ENCODE measurements at regions not wholly inside any gene's neighbourhood (a gene's known extent, or its start where the extent isn't known, plus 50 kb on each side); places are given as distances from the start of the nearest gene placed in this dataset.

DNA sequence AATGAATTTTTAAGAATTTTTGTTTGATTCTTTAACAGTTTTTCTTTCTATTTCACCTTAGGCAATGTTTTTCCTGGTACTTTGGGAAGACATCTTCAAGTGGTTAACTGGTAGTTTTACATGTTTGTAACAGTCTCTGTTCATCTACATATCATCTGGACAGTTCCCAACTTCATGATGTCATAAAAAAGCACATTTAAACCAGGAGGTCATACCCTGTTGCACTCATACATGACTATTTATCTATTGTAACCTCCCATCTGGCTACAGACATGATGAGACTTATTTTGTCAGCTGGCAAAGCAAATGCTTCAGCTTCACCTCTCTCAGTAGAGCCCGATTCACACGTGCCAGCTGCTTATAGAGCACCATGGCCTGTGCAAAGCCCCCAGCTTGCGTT, 99.8 kb upstream of the YPEL5 start:
- H3K27ac ChIP-seq = no peak overlapping the region
- no peak for TF ChIP-seq ZFX (IDR thresholded peaks at IDR 0.05)
- TF ChIP-seq, protein P1, sequence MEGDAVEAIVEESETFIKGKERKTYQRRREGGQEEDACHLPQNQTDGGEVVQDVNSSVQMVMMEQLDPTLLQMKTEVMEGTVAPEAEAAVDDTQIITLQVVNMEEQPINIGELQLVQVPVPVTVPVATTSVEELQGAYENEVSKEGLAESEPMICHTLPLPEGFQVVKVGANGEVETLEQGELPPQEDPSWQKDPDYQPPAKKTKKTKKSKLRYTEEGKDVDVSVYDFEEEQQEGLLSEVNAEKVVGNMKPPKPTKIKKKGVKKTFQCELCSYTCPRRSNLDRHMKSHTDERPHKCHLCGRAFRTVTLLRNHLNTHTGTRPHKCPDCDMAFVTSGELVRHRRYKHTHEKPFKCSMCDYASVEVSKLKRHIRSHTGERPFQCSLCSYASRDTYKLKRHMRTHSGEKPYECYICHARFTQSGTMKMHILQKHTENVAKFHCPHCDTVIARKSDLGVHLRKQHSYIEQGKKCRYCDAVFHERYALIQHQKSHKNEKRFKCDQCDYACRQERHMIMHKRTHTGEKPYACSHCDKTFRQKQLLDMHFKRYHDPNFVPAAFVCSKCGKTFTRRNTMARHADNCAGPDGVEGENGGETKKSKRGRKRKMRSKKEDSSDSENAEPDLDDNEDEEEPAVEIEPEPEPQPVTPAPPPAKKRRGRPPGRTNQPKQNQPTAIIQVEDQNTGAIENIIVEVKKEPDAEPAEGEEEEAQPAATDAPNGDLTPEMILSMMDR (conservative IDR thresholded peaks at IDR 0.05) = no peak

DNA sequence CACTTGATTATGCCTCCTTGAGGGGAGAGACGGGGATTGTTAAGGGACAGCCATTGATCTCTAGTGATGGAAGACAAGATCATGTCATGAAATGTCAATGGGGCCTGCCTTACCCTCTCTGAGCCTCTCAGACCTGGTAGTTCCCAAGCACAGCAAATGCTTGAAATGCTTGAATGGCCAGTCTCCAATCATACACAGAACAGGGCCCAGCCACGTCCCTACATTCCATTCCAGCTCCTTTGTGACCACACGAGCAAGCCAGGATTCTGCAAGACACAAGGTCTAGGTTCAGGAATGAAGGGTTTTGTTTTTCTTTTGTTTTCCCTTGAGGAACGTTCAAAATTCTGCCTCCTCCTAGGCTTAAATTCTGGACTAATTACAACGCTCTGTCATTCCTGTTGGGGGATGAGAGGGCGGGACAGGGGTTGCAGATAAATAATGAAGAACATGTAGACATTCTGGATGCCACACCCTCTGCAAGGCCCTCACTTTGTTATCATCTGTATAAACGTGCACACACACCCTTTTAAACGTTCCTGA, 98.1 kb upstream of the YPEL5 start:
- TF ChIP-seq, protein P1 (conservative IDR thresholded peaks at IDR 0.05) = no peak
- TF ChIP-seq ZFX (IDR thresholded peaks at IDR 0.05) = no peak

GRCh38 chr2:30055548-30055947, 91.3 kb upstream of the YPEL5 start:
- TF ChIP-seq, protein P1 (conservative IDR thresholded peaks at IDR 0.05) = no peak
- TF ChIP-seq ZFX (IDR thresholded peaks at IDR 0.05) = no peak
- no peak overlapping the region for H3K27ac ChIP-seq

More for the DNA sequence above, 98.1 kb upstream of the YPEL5 start:
- no peak overlapping the region for H3K27ac ChIP-seq

DNA sequence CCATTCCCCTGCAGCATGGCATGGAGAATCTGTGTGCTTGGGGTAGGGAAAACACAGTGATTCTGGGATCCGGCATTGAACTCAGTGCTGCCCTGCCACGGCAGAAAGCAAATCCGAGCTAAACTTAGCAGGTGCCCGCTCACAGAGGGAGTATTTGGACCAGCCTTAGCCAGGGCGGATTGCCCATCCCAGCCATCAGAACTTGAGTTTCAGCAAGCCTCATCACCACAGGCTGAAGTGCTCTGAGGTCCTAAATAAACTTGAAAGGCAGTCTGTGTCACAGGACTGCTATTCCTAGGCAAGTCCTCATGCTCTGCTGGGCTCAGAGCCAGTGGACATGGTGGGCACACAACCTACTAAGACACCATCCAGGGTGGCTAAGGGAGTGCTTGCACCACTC, 86.2 kb upstream of the YPEL5 start:
- TF ChIP-seq ZFX (IDR thresholded peaks at IDR 0.05) = no peak
- TF ChIP-seq, protein P1 (conservative IDR thresholded peaks at IDR 0.05) = no peak
- no peak overlapping the region for H3K27ac ChIP-seq

DNA sequence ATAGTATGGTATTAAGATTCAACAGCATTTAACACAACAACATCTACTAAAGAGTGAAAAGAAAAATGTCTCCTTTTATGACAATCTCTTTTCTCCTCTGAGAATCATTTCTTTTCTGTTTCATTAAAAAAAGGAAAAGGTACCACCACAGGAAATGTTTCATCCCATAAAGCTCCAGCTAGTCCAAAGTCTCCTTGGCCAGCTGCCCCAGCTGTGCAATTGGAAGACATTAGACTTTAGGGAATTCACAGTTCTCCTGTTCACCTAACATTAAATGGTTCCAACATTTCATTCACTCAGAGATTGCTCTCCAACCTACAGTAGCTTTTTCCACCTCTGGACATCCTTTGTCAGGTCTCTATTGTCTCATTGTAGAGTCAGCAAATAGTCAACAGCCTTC, 78.7 kb upstream of the YPEL5 start:
- TF ChIP-seq ZFX (IDR thresholded peaks at IDR 0.05) = no peak
- TF ChIP-seq, protein P1 (conservative IDR thresholded peaks at IDR 0.05) = no peak
- H3K27ac ChIP-seq = no peak overlapping the region

- TF ChIP-seq, protein P1 (conservative IDR thresholded peaks at IDR 0.05) = peak; percentile 76
- no peak for TF ChIP-seq ZFX (IDR thresholded peaks at IDR 0.05)
- no peak overlapping the region for H3K27ac ChIP-seq
Measured at GRCh38 chr2:30072250-30072842, 74.5 kb upstream of the YPEL5 start.

GRCh38 chr2:30073523-30073922, 73.3 kb upstream of the YPEL5 start:
- H3K27ac ChIP-seq = no peak overlapping the region
- TF ChIP-seq, protein P1 (conservative IDR thresholded peaks at IDR 0.05) = no peak
- no peak for TF ChIP-seq ZFX (IDR thresholded peaks at IDR 0.05)
